ENCODE measurements at regions not wholly inside any gene's neighbourhood (a gene's known extent, or its start where the extent isn't known, plus 50 kb on each side); places are given as distances from the start of the nearest gene placed in this dataset.
"Not testable (repeated sequence)": the region's sequence is repeated elsewhere in the genome, so short reads cannot be mapped to it uniquely, and the experiment has no call there.

- no peak overlapping the region for H3K9ac ChIP-seq (ENCODE audit: low read depth in 1 of 2, low read length in 2 of 2)
- no peak overlapping the region for H3K27ac ChIP-seq (ENCODE audit: low read depth in 2 of 2, low read length in 2 of 2)
- H3K4me3 ChIP-seq (ENCODE audit: low read length in 2 of 2) = no peak overlapping the region
- no peaks in the 10 kb centered on the region for H3K4me1 ChIP-seq (ENCODE audit: control insufficient read depth in 2 of 2, insufficient read depth in 2 of 2, low read length in 2 of 2)
- no peaks in the 10 kb centered on the region for H3K36me3 ChIP-seq (ENCODE audit: control insufficient read depth in 2 of 2, insufficient read depth in 2 of 2, low read length in 2 of 2)
- no peaks in the 10 kb centered on the region for H3K9me3 ChIP-seq (ENCODE audit: control insufficient read depth in 2 of 2, low read length in 2 of 2)
- H3K27me3 ChIP-seq (ENCODE audit: control insufficient read depth in 2 of 2, insufficient read depth in 2 of 2, low read length in 2 of 2) = no peaks in the 10 kb centered on the region
Observed at GRCh38 chr12:62028536-62028935, 231.7 kb upstream of the USP15 start.

GRCh38 chr12:62032870-62033269, 227.3 kb upstream of the USP15 start:
- Histone ChIP-seq H3K27me3 (ENCODE audit: control insufficient read depth in 2 of 2, insufficient read depth in 2 of 2, low read length in 2 of 2) (no peaks in the 10 kb centered on the region), H3K27ac (ENCODE audit: low read depth in 2 of 2, low read length in 2 of 2) (no peak overlapping the region), H3K4me1 (ENCODE audit: control insufficient read depth in 2 of 2, insufficient read depth in 2 of 2, low read length in 2 of 2) (no peaks in the 10 kb centered on the region), H3K9ac (ENCODE audit: low read depth in 1 of 2, low read length in 2 of 2) (no peak overlapping the region), H3K9me3 (ENCODE audit: control insufficient read depth in 2 of 2, low read length in 2 of 2) (no peaks in the 10 kb centered on the region), H3K4me3 (ENCODE audit: low read length in 2 of 2) (no peak overlapping the region), H3K36me3 (ENCODE audit: control insufficient read depth in 2 of 2, insufficient read depth in 2 of 2, low read length in 2 of 2) (no peaks in the 10 kb centered on the region)

- no peaks in the 10 kb centered on the region for H3K4me1 ChIP-seq (ENCODE audit: control insufficient read depth in 2 of 2, insufficient read depth in 2 of 2, low read length in 2 of 2)
- H3K27ac ChIP-seq (ENCODE audit: low read depth in 2 of 2, low read length in 2 of 2) = no peak overlapping the region
- no peak overlapping the region for H3K4me3 ChIP-seq (ENCODE audit: low read length in 2 of 2)
- no peaks in the 10 kb centered on the region for H3K9me3 ChIP-seq (ENCODE audit: control insufficient read depth in 2 of 2, low read length in 2 of 2)
- H3K9ac ChIP-seq (ENCODE audit: low read depth in 1 of 2, low read length in 2 of 2) = no peak overlapping the region
- no peaks in the 10 kb centered on the region for H3K36me3 ChIP-seq (ENCODE audit: control insufficient read depth in 2 of 2, insufficient read depth in 2 of 2, low read length in 2 of 2)
- no peaks in the 10 kb centered on the region for H3K27me3 ChIP-seq (ENCODE audit: control insufficient read depth in 2 of 2, insufficient read depth in 2 of 2, low read length in 2 of 2)
Observed at GRCh38 chr12:62044450-62045135, 215.6 kb upstream of the USP15 start.

GRCh38 chr12:62045211-62045610, 215.0 kb upstream of the USP15 start:
- Histone ChIP-seq H3K27me3 (ENCODE audit: control insufficient read depth in 2 of 2, insufficient read depth in 2 of 2, low read length in 2 of 2) (no peaks in the 10 kb centered on the region), H3K9me3 (ENCODE audit: control insufficient read depth in 2 of 2, low read length in 2 of 2) (no peaks in the 10 kb centered on the region), H3K27ac (ENCODE audit: low read depth in 2 of 2, low read length in 2 of 2) (no peak overlapping the region), H3K4me3 (ENCODE audit: low read length in 2 of 2) (no peak overlapping the region), H3K4me1 (ENCODE audit: control insufficient read depth in 2 of 2, insufficient read depth in 2 of 2, low read length in 2 of 2) (no peaks in the 10 kb centered on the region), H3K36me3 (ENCODE audit: control insufficient read depth in 2 of 2, insufficient read depth in 2 of 2, low read length in 2 of 2) (no peaks in the 10 kb centered on the region), H3K9ac (ENCODE audit: low read depth in 1 of 2, low read length in 2 of 2) (no peak overlapping the region)

GRCh38 chr12:62050785-62051184, 209.4 kb upstream of the USP15 start:
- no peak overlapping the region for H3K9ac ChIP-seq (ENCODE audit: low read depth in 1 of 2, low read length in 2 of 2)
- H3K9me3 ChIP-seq (ENCODE audit: control insufficient read depth in 2 of 2, low read length in 2 of 2) = no peaks in the 10 kb centered on the region
- H3K36me3 ChIP-seq (ENCODE audit: control insufficient read depth in 2 of 2, insufficient read depth in 2 of 2, low read length in 2 of 2) = no peaks in the 10 kb centered on the region
- no peak overlapping the region for H3K4me3 ChIP-seq (ENCODE audit: low read length in 2 of 2)
- no peaks in the 10 kb centered on the region for H3K27me3 ChIP-seq (ENCODE audit: control insufficient read depth in 2 of 2, insufficient read depth in 2 of 2, low read length in 2 of 2)
- no peak overlapping the region for H3K27ac ChIP-seq (ENCODE audit: low read depth in 2 of 2, low read length in 2 of 2)
- H3K4me1 ChIP-seq (ENCODE audit: control insufficient read depth in 2 of 2, insufficient read depth in 2 of 2, low read length in 2 of 2) = no peaks in the 10 kb centered on the region

- Histone ChIP-seq H3K4me3 (ENCODE audit: low read length in 2 of 2) (no peak overlapping the region), H3K4me1 (ENCODE audit: control insufficient read depth in 2 of 2, insufficient read depth in 2 of 2, low read length in 2 of 2) (no peaks in the 10 kb centered on the region), H3K27me3 (ENCODE audit: control insufficient read depth in 2 of 2, insufficient read depth in 2 of 2, low read length in 2 of 2) (no peaks in the 10 kb centered on the region), H3K36me3 (ENCODE audit: control insufficient read depth in 2 of 2, insufficient read depth in 2 of 2, low read length in 2 of 2) (no peaks in the 10 kb centered on the region), H3K9ac (ENCODE audit: low read depth in 1 of 2, low read length in 2 of 2) (no peak overlapping the region), H3K27ac (ENCODE audit: low read depth in 2 of 2, low read length in 2 of 2) (no peak overlapping the region), H3K9me3 (ENCODE audit: control insufficient read depth in 2 of 2, low read length in 2 of 2) (no peaks in the 10 kb centered on the region)
Observed at GRCh38 chr12:62069976-62070375, 190.2 kb upstream of the USP15 start.

GRCh38 chr12:62073236-62073635, 187.0 kb upstream of the USP15 start:
- H3K9me3 ChIP-seq (ENCODE audit: control insufficient read depth in 2 of 2, low read length in 2 of 2); H3K36me3 ChIP-seq (ENCODE audit: control insufficient read depth in 2 of 2, insufficient read depth in 2 of 2, low read length in 2 of 2); H3K9ac ChIP-seq (ENCODE audit: low read depth in 1 of 2, low read length in 2 of 2); H3K4me3 ChIP-seq (ENCODE audit: low read length in 2 of 2); H3K27me3 ChIP-seq (ENCODE audit: control insufficient read depth in 2 of 2, insufficient read depth in 2 of 2, low read length in 2 of 2); H3K27ac ChIP-seq (ENCODE audit: low read depth in 2 of 2, low read length in 2 of 2); H3K4me1 ChIP-seq (ENCODE audit: control insufficient read depth in 2 of 2, insufficient read depth in 2 of 2, low read length in 2 of 2): not testable (repeated sequence)

- no peaks in the 10 kb centered on the region for H3K36me3 ChIP-seq (ENCODE audit: control insufficient read depth in 2 of 2, insufficient read depth in 2 of 2, low read length in 2 of 2)
- H3K4me3 ChIP-seq (ENCODE audit: low read length in 2 of 2) = no peak overlapping the region
- H3K9me3 ChIP-seq (ENCODE audit: control insufficient read depth in 2 of 2, low read length in 2 of 2) = no peaks in the 10 kb centered on the region
- no peaks in the 10 kb centered on the region for H3K27me3 ChIP-seq (ENCODE audit: control insufficient read depth in 2 of 2, insufficient read depth in 2 of 2, low read length in 2 of 2)
- no peak overlapping the region for H3K27ac ChIP-seq (ENCODE audit: low read depth in 2 of 2, low read length in 2 of 2)
- no peaks in the 10 kb centered on the region for H3K4me1 ChIP-seq (ENCODE audit: control insufficient read depth in 2 of 2, insufficient read depth in 2 of 2, low read length in 2 of 2)
- no peak overlapping the region for H3K9ac ChIP-seq (ENCODE audit: low read depth in 1 of 2, low read length in 2 of 2)
Observed at GRCh38 chr12:62075870-62076269, 184.3 kb upstream of the USP15 start.

- H3K27ac ChIP-seq (ENCODE audit: low read depth in 2 of 2, low read length in 2 of 2) = no peak overlapping the region
- no peaks in the 10 kb centered on the region for H3K27me3 ChIP-seq (ENCODE audit: control insufficient read depth in 2 of 2, insufficient read depth in 2 of 2, low read length in 2 of 2)
- H3K4me3 ChIP-seq (ENCODE audit: low read length in 2 of 2) = no peak overlapping the region
- H3K4me1 ChIP-seq (ENCODE audit: control insufficient read depth in 2 of 2, insufficient read depth in 2 of 2, low read length in 2 of 2) = no peaks in the 10 kb centered on the region
- H3K36me3 ChIP-seq (ENCODE audit: control insufficient read depth in 2 of 2, insufficient read depth in 2 of 2, low read length in 2 of 2) = no peaks in the 10 kb centered on the region
- H3K9ac ChIP-seq (ENCODE audit: low read depth in 1 of 2, low read length in 2 of 2) = no peak overlapping the region
- H3K9me3 ChIP-seq (ENCODE audit: control insufficient read depth in 2 of 2, low read length in 2 of 2) = no peaks in the 10 kb centered on the region
Observed at GRCh38 chr12:62078020-62078419, 182.2 kb upstream of the USP15 start.

- Histone ChIP-seq H3K36me3 (ENCODE audit: control insufficient read depth in 2 of 2, insufficient read depth in 2 of 2, low read length in 2 of 2) (no peaks in the 10 kb centered on the region), H3K27me3 (ENCODE audit: control insufficient read depth in 2 of 2, insufficient read depth in 2 of 2, low read length in 2 of 2) (no peaks in the 10 kb centered on the region), H3K9me3 (ENCODE audit: control insufficient read depth in 2 of 2, low read length in 2 of 2) (no peaks in the 10 kb centered on the region), H3K9ac (ENCODE audit: low read depth in 1 of 2, low read length in 2 of 2) (no peak overlapping the region), H3K4me1 (ENCODE audit: control insufficient read depth in 2 of 2, insufficient read depth in 2 of 2, low read length in 2 of 2) (no peaks in the 10 kb centered on the region), H3K27ac (ENCODE audit: low read depth in 2 of 2, low read length in 2 of 2) (no peak overlapping the region), H3K4me3 (ENCODE audit: low read length in 2 of 2) (no peak overlapping the region)
Observed at GRCh38 chr12:62082448-62082847, 177.8 kb upstream of the USP15 start.

- H3K36me3 ChIP-seq (ENCODE audit: control insufficient read depth in 2 of 2, insufficient read depth in 2 of 2, low read length in 2 of 2) = no peaks in the 10 kb centered on the region
- H3K27me3 ChIP-seq (ENCODE audit: control insufficient read depth in 2 of 2, insufficient read depth in 2 of 2, low read length in 2 of 2) = no peaks in the 10 kb centered on the region
- H3K27ac ChIP-seq (ENCODE audit: low read depth in 2 of 2, low read length in 2 of 2) = no peak overlapping the region
- no peak overlapping the region for H3K4me3 ChIP-seq (ENCODE audit: low read length in 2 of 2)
- no peaks in the 10 kb centered on the region for H3K9me3 ChIP-seq (ENCODE audit: control insufficient read depth in 2 of 2, low read length in 2 of 2)
- H3K4me1 ChIP-seq (ENCODE audit: control insufficient read depth in 2 of 2, insufficient read depth in 2 of 2, low read length in 2 of 2) = no peaks in the 10 kb centered on the region
- no peak overlapping the region for H3K9ac ChIP-seq (ENCODE audit: low read depth in 1 of 2, low read length in 2 of 2)
Observed at GRCh38 chr12:62098132-62098531, 162.1 kb upstream of the USP15 start.
